CD14-positive monocyte (primary cell): ENCODE measurements at regions not wholly inside any gene's neighbourhood (a gene's known extent, or its start where the extent isn't known, plus 50 kb on each side); places are given as distances from the start of the nearest gene placed in this dataset.

Source experiments
- DNase-seq, 3 donors: peaks; one replicate each; pipeline ENCODE4 v3.0.0-alpha.2; 2011 to 2022
- H2AFZ ChIP-seq: 2 replicates; pipeline ENCODE4 v1.6.0; 2012; ENCODE audit warnings: mild to moderate bottlenecking, low read depth, low read length, inconsistent platforms; ENCODE audit not compliant: insufficient read depth, poor library complexity, severe bottlenecking
- H3K27ac ChIP-seq, 2 donors: 1 replicate in 1 of 2; 2 replicates in 1 of 2; pipeline ENCODE4 v1.5.1; 2012 to 2013; ENCODE audit warnings: low read length in 2 of 2, control low read depth in 1 of 2, inconsistent platforms in 1 of 2, low read depth in 1 of 2, mild to moderate bottlenecking in 1 of 2
- H3K27me3 ChIP-seq, 2 donors: one replicate each; pipeline versions ENCODE4 v1.6.0 to v1.6.1; 2011 to 2013; ENCODE audit warnings: low read length in 2 of 2; ENCODE audit not compliant: control insufficient read depth in 2 of 2, insufficient read depth in 2 of 2
- H3K36me3 ChIP-seq, 2 donors: replicated peaks in 1 of 2; 1 replicate in 1 of 2; 2 replicates in 1 of 2; pipeline versions ENCODE4 v1.5.1 to v1.6.1; 2012 to 2013; ENCODE audit warnings: low read length in 2 of 2, control low read depth in 1 of 2, inconsistent platforms in 1 of 2, mild to moderate bottlenecking in 1 of 2; ENCODE audit not compliant: insufficient read depth in 2 of 2, control insufficient read depth in 1 of 2
- H3K4me1 ChIP-seq, 2 donors: 1 replicate in 1 of 2; 2 replicates in 1 of 2; pipeline versions ENCODE4 v1.5.1 to v1.6.1; 2012 to 2013; ENCODE audit warnings: low read length in 2 of 2, control low read depth in 1 of 2, inconsistent platforms in 1 of 2, mild to moderate bottlenecking in 1 of 2, moderate library complexity in 1 of 2; ENCODE audit not compliant: insufficient read depth in 2 of 2, control insufficient read depth in 1 of 2
- H3K4me2 ChIP-seq: replicated peaks from 2 replicates; pipeline ENCODE3; 2012; ENCODE audit warnings: low read length, moderate library complexity, mild to moderate bottlenecking; ENCODE audit not compliant: poor library complexity, severe bottlenecking; ENCODE audit errors: extremely low read depth
- H3K4me3 ChIP-seq, 3 experiments: fragments of 200-600 bp in 1 of 3; sonication (generic) in 1 of 3; replicated peaks in 1 of 3; 1 replicate in 2 of 3; 2 replicates in 1 of 3; pipeline ENCODE4 v1.5.1; 2011 to 2013; ENCODE audit warnings: low read length in 3 of 3, mild to moderate bottlenecking in 3 of 3, control low read depth in 2 of 3, low read depth in 2 of 3, inconsistent platforms in 1 of 3, moderate library complexity in 1 of 3
- H3K79me2 ChIP-seq: 2 replicates; pipeline ENCODE4 v1.6.0; 2012; ENCODE audit warnings: mild to moderate bottlenecking, control low read depth, inconsistent platforms, low read length, moderate library complexity; ENCODE audit not compliant: insufficient read depth
- H3K9ac ChIP-seq: 2 replicates; pipeline ENCODE4 v1.6.0; 2017; ENCODE audit warnings: low read length, mild to moderate bottlenecking; ENCODE audit not compliant: insufficient read depth, poor library complexity, severe bottlenecking
- H3K9me3 ChIP-seq, 2 donors: replicated peaks in 1 of 2; 1 replicate in 1 of 2; 2 replicates in 1 of 2; pipeline versions ENCODE4 v1.5.1 to v1.6.1; 2012 to 2013; ENCODE audit warnings: low read length in 2 of 2, control low read depth in 1 of 2; ENCODE audit not compliant: control insufficient read depth in 1 of 2, insufficient read depth in 1 of 2
- H4K20me1 ChIP-seq: 2 replicates; pipeline ENCODE4 v1.6.0; 2012; ENCODE audit warnings: mild to moderate bottlenecking, low read length, control low read depth, moderate library complexity; ENCODE audit not compliant: insufficient read depth
- H3K27ac Mint-ChIP-seq, 7 donors: one replicate each; pipeline ENCODE4 v1.8.0; 2020; ENCODE audit warnings: mild to moderate bottlenecking in 7 of 7, mixed read lengths in 7 of 7, moderate library complexity in 6 of 7, inconsistent platforms in 2 of 7
- H3K27me3 Mint-ChIP-seq, 3 donors: one replicate each; pipeline ENCODE4 v1.8.0; 2021 to 2022; ENCODE audit warnings: low read depth in 3 of 3, mild to moderate bottlenecking in 3 of 3, mixed read lengths in 3 of 3, moderate library complexity in 3 of 3, inconsistent platforms in 1 of 3
- H3K36me3 Mint-ChIP-seq, 2 donors: one replicate each; pipeline ENCODE4 v1.8.0; 2020; ENCODE audit warnings: mixed read lengths in 2 of 2, inconsistent platforms in 1 of 2, mild to moderate bottlenecking in 1 of 2
- H3K4me1 Mint-ChIP-seq: one replicate; pipeline ENCODE4 v1.8.0; 2020; ENCODE audit warnings: mild to moderate bottlenecking, mixed read lengths
- H3K4me3 Mint-ChIP-seq, 2 donors: one replicate each; pipeline ENCODE4 v1.8.0; 2020; ENCODE audit warnings: mild to moderate bottlenecking in 2 of 2, mixed read lengths in 2 of 2, moderate library complexity in 1 of 2
- H3K9me3 Mint-ChIP-seq, 7 donors: one replicate each; pipeline ENCODE4 v1.8.0; 2020 to 2022; ENCODE audit warnings: mixed read lengths in 7 of 7, mild to moderate bottlenecking in 6 of 7, moderate library complexity in 6 of 7, inconsistent platforms in 2 of 7
- CTCF ChIP-seq: fragments of 200-600 bp; IDR thresholded peaks from one replicate; pipeline ENCODE4 v1.8.0; 2022; ENCODE audit warnings: antibody characterized with exemption, mild to moderate bottlenecking
- WGBS: methylation state at CpG from one replicate; pipeline ENCODE4 v1.1.5; 2013; ENCODE audit warnings: missing lambda C conversion rate; ENCODE audit not compliant: insufficient coverage; 5-methylcytosine and 5-hydroxymethylcytosine counted together
- intact Hi-C, 2 donors: fragments of 100-400 bp; cut with micrococcal nuclease; formaldehyde crosslinking; loops; one replicate each; pipeline versions ENCODE4 v1.15.0 to v1.15.1; 2023

GRCh38 chr7:51640841-51641240 is 324.2 kb upstream of the COBL start:
- Mint-ChIP-seq H3K27ac (no peak overlapping the region), H3K27me3 (no peaks in the 10 kb centered on the region), H3K4me3 (no peak overlapping the region), H3K36me3 (no peaks in the 10 kb centered on the region), H3K4me1 (no peaks in the 10 kb centered on the region), H3K9me3 (peaks cover 3 to 39% (median 12%) of the 10 kb centered on the region in 7 donors)
- Histone ChIP-seq H3K4me1 (no peaks in the 10 kb centered on the region), H3K27ac (no peak overlapping the region), H3K79me2 (no peaks in the 10 kb centered on the region), H3K9ac (no peak overlapping the region), H4K20me1 (no peaks in the 10 kb centered on the region), H3K27me3 (no peaks in the 10 kb centered on the region), H3K4me2 (no peak overlapping the region), H2AFZ (no peak overlapping the region), H3K9me3 (peaks cover 22 to 45% of the 10 kb centered on the region in 2 donors), H3K4me3 (no peak overlapping the region), H3K36me3 (no peaks in the 10 kb centered on the region)
- DNase-seq, result no peak
- 50% methylated on average over 3 of the region's 9 CpGs for WGBS
- intact Hi-C loops, result no loop called here
- no peak for TF ChIP-seq CTCF

GRCh38 chr7:51639661-51640334 is 323.2 kb upstream of the COBL start:
- Mint-ChIP-seq H3K4me3 (no peak overlapping the region), H3K36me3 (no peaks in the 10 kb centered on the region), H3K9me3 (peaks cover 3 to 36% (median 14%) of the 10 kb centered on the region in 7 donors), H3K27ac (no peak overlapping the region), H3K4me1 (no peaks in the 10 kb centered on the region), H3K27me3 (no peaks in the 10 kb centered on the region)
- H3K27me3 ChIP-seq, result no peaks in the 10 kb centered on the region
- no peak for TF ChIP-seq CTCF
- H3K4me1 ChIP-seq, result no peaks in the 10 kb centered on the region
- H3K27ac ChIP-seq, result no peak overlapping the region
- H3K79me2 ChIP-seq, result no peaks in the 10 kb centered on the region
- no peaks in the 10 kb centered on the region for H3K36me3 ChIP-seq
- H3K9ac ChIP-seq, result no peak overlapping the region
- H3K9me3 ChIP-seq, result peaks cover 19 to 36% of the 10 kb centered on the region in 2 donors
- H4K20me1 ChIP-seq, result no peaks in the 10 kb centered on the region
- intact Hi-C loops, result no loop called here
- WGBS, result 83% methylated on average over 7 of the region's 12 CpGs
- H3K4me2 ChIP-seq, result no peak overlapping the region
- DNase-seq, result no peak
- no peak overlapping the region for H2AFZ ChIP-seq
- H3K4me3 ChIP-seq, result no peak overlapping the region
